ENCODE measurements at regions not wholly inside any gene's neighbourhood (a gene's known extent, or its start where the extent isn't known, plus 50 kb on each side); places are given as distances from the start of the nearest gene placed in this dataset.
A peak's percentile ranks its signal among the peaks of the same experiment; 100 is the strongest.

GRCh38 chr5:167869125-167869524 is 422.3 kb upstream of the WWC1 start:
- Histone ChIP-seq H3K9me3 (ENCODE audit: control insufficient read depth in 1 of 2, low read length in 2 of 2) (no peaks in the 10 kb centered on the region), H3K4me3 (ENCODE audit: low read length in 2 of 2) (no peak overlapping the region), H3K36me3 (ENCODE audit: insufficient read depth, low read length) (no peaks in the 10 kb centered on the region), H3K27me3 (ENCODE audit: insufficient read depth, low read length) (no peaks in the 10 kb centered on the region), H3K27ac (ENCODE audit: low read depth, low read length) (no peak overlapping the region), H3K4me1 (ENCODE audit: insufficient read depth, low read length) (no peaks in the 10 kb centered on the region)
- ChIA-PET CTCF (ENCODE audit: partially characterized antibody) (no interaction called here), POLR2A (ENCODE audit: partially characterized antibody) (no interaction called here)
- Mint-ChIP-seq H3K9me3 (peaks cover 0 to 9% (median 2%) of the 10 kb centered on the region in 8 donors), H3K4me1 (no peaks in the 10 kb centered on the region), H3K4me3 (no peak overlapping the region), H3K27me3 (no peaks in the 10 kb centered on the region), H3K27ac (no peak overlapping the region), H3K36me3 (no peaks in the 10 kb centered on the region)
- no peak for DNase-seq
- intact Hi-C loops (cut with micrococcal nuclease), result no loop called here

GRCh38 chr5:167870055-167870454 is 421.4 kb upstream of the WWC1 start:
- POLR2A ChIA-PET (ENCODE audit: partially characterized antibody), result no interaction called here
- H3K27ac Mint-ChIP-seq, result no peak overlapping the region
- no peak overlapping the region for H3K4me3 Mint-ChIP-seq

GRCh38 chr5:167871091-167871490 is 420.4 kb upstream of the WWC1 start:
- no peaks in the 10 kb centered on the region for H3K9me3 ChIP-seq (ENCODE audit: control insufficient read depth in 1 of 2, low read length in 2 of 2)
- no peak overlapping the region for H3K27ac ChIP-seq (ENCODE audit: low read depth, low read length)
- H3K4me1 ChIP-seq (ENCODE audit: insufficient read depth, low read length), result no peaks in the 10 kb centered on the region
- Mint-ChIP-seq H3K9me3 (peaks cover 0 to 6% (median 2%) of the 10 kb centered on the region in 8 donors), H3K4me1 (no peaks in the 10 kb centered on the region), H3K27me3 (no peaks in the 10 kb centered on the region), H3K4me3 (no peak overlapping the region), H3K36me3 (no peaks in the 10 kb centered on the region), H3K27ac (no peak overlapping the region)
- POLR2A ChIA-PET (ENCODE audit: partially characterized antibody), result no interaction called here
- H3K36me3 ChIP-seq (ENCODE audit: insufficient read depth, low read length), result no peaks in the 10 kb centered on the region
- DNase-seq, result no peak
- CTCF ChIA-PET (ENCODE audit: partially characterized antibody), result no interaction called here
- H3K27me3 ChIP-seq (ENCODE audit: insufficient read depth, low read length), result no peaks in the 10 kb centered on the region
- intact Hi-C loops (cut with micrococcal nuclease), result no loop called here
- H3K4me3 ChIP-seq (ENCODE audit: low read length in 2 of 2), result no peak overlapping the region

More at GRCh38 chr5:167870055-167870454, 421.4 kb upstream of the WWC1 start:
- CTCF ChIA-PET (ENCODE audit: partially characterized antibody), result no interaction called here
- peaks cover 0 to 6% (median 2%) of the 10 kb centered on the region in 8 donors for H3K9me3 Mint-ChIP-seq
- Histone ChIP-seq H3K27ac (ENCODE audit: low read depth, low read length) (no peak overlapping the region), H3K36me3 (ENCODE audit: insufficient read depth, low read length) (no peaks in the 10 kb centered on the region), H3K4me1 (ENCODE audit: insufficient read depth, low read length) (no peaks in the 10 kb centered on the region), H3K9me3 (ENCODE audit: control insufficient read depth in 1 of 2, low read length in 2 of 2) (no peaks in the 10 kb centered on the region), H3K4me3 (ENCODE audit: low read length in 2 of 2) (no peak overlapping the region), H3K27me3 (ENCODE audit: insufficient read depth, low read length) (no peaks in the 10 kb centered on the region)
- intact Hi-C loops (cut with micrococcal nuclease), result no loop called here
- H3K36me3 Mint-ChIP-seq, result no peaks in the 10 kb centered on the region
- H3K27me3 Mint-ChIP-seq, result no peaks in the 10 kb centered on the region
- no peaks in the 10 kb centered on the region for H3K4me1 Mint-ChIP-seq
- DNase-seq, result no peak

- Mint-ChIP-seq H3K27ac (no peak overlapping the region), H3K36me3 (no peaks in the 10 kb centered on the region), H3K4me3 (no peak overlapping the region), H3K27me3 (no peaks in the 10 kb centered on the region), H3K9me3 (peaks cover 0 to 6% (median 1%) of the 10 kb centered on the region in 8 donors), H3K4me1 (no peaks in the 10 kb centered on the region)
- no peaks in the 10 kb centered on the region for H3K27me3 ChIP-seq (ENCODE audit: insufficient read depth, low read length)
- intact Hi-C loops (cut with micrococcal nuclease), result no loop called here
- H3K27ac ChIP-seq (ENCODE audit: low read depth, low read length), result no peak overlapping the region
- CTCF ChIA-PET (ENCODE audit: partially characterized antibody), result no interaction called here
- POLR2A ChIA-PET (ENCODE audit: partially characterized antibody), result no interaction called here
- no peak for DNase-seq
- H3K4me3 ChIP-seq (ENCODE audit: low read length in 2 of 2), result no peak overlapping the region
- no peaks in the 10 kb centered on the region for H3K4me1 ChIP-seq (ENCODE audit: insufficient read depth, low read length)
- H3K9me3 ChIP-seq (ENCODE audit: control insufficient read depth in 1 of 2, low read length in 2 of 2), result no peaks in the 10 kb centered on the region
- no peaks in the 10 kb centered on the region for H3K36me3 ChIP-seq (ENCODE audit: insufficient read depth, low read length)
Measured at GRCh38 chr5:167872791-167873190, 418.7 kb upstream of the WWC1 start.

- Histone ChIP-seq H3K27me3 (ENCODE audit: insufficient read depth, low read length) (no peaks in the 10 kb centered on the region), H3K36me3 (ENCODE audit: insufficient read depth, low read length) (no peaks in the 10 kb centered on the region), H3K4me3 (ENCODE audit: low read length in 2 of 2) (no peak overlapping the region), H3K4me1 (ENCODE audit: insufficient read depth, low read length) (no peaks in the 10 kb centered on the region), H3K9me3 (ENCODE audit: control insufficient read depth in 1 of 2, low read length in 2 of 2) (no peaks in the 10 kb centered on the region), H3K27ac (ENCODE audit: low read depth, low read length) (no peak overlapping the region)
- Mint-ChIP-seq H3K4me1 (no peaks in the 10 kb centered on the region), H3K27me3 (peaks cover 0 to 2% of the 10 kb centered on the region in 2 donors), H3K9me3 (peaks cover 0 to 10% (median 1%) of the 10 kb centered on the region in 8 donors), H3K27ac (no peak overlapping the region), H3K36me3 (no peaks in the 10 kb centered on the region), H3K4me3 (no peak overlapping the region)
- ChIA-PET CTCF (ENCODE audit: partially characterized antibody) (no interaction called here), POLR2A (ENCODE audit: partially characterized antibody) (no interaction called here)
- no peak for DNase-seq
- intact Hi-C loops (cut with micrococcal nuclease), result no loop called here
Measured at GRCh38 chr5:167877114-167877722, 414.2 kb upstream of the WWC1 start.

- no peak for DNase-seq
- peaks cover 0 to 10% (median 3%) of the 10 kb centered on the region in 8 donors for H3K9me3 Mint-ChIP-seq
- no peaks in the 10 kb centered on the region for H3K27me3 ChIP-seq (ENCODE audit: insufficient read depth, low read length)
- no peaks in the 10 kb centered on the region for H3K4me1 ChIP-seq (ENCODE audit: insufficient read depth, low read length)
- H3K4me3 Mint-ChIP-seq, result no peak overlapping the region
- CTCF ChIA-PET (ENCODE audit: partially characterized antibody), result no interaction called here
- H3K27ac Mint-ChIP-seq, result no peak overlapping the region
- no peaks in the 10 kb centered on the region for H3K4me1 Mint-ChIP-seq
- H3K4me3 ChIP-seq (ENCODE audit: low read length in 2 of 2), result no peak overlapping the region
- intact Hi-C loops (cut with micrococcal nuclease), result no loop called here
- H3K36me3 ChIP-seq (ENCODE audit: insufficient read depth, low read length), result no peaks in the 10 kb centered on the region
- peaks cover 0 to 1% of the 10 kb centered on the region in 2 donors for H3K9me3 ChIP-seq (ENCODE audit: control insufficient read depth in 1 of 2, low read length in 2 of 2)
- no peaks in the 10 kb centered on the region for H3K36me3 Mint-ChIP-seq
- POLR2A ChIA-PET (ENCODE audit: partially characterized antibody), result no interaction called here
- peaks cover 0 to 2% of the 10 kb centered on the region in 2 donors for H3K27me3 Mint-ChIP-seq
- no peak overlapping the region for H3K27ac ChIP-seq (ENCODE audit: low read depth, low read length)
Measured at GRCh38 chr5:167877924-167878323, 413.5 kb upstream of the WWC1 start.

- Mint-ChIP-seq H3K36me3 (no peaks in the 10 kb centered on the region), H3K27ac (no peak overlapping the region), H3K4me3 (no peak overlapping the region), H3K4me1 (no peaks in the 10 kb centered on the region), H3K9me3 (peaks cover 0 to 9% (median 2%) of the 10 kb centered on the region in 8 donors), H3K27me3 (peaks cover 0 to 2% of the 10 kb centered on the region in 2 donors)
- Histone ChIP-seq H3K4me1 (ENCODE audit: insufficient read depth, low read length) (no peaks in the 10 kb centered on the region), H3K27ac (ENCODE audit: low read depth, low read length) (no peak overlapping the region), H3K36me3 (ENCODE audit: insufficient read depth, low read length) (no peaks in the 10 kb centered on the region), H3K9me3 (ENCODE audit: control insufficient read depth in 1 of 2, low read length in 2 of 2) (peaks cover 0 to 3% of the 10 kb centered on the region in 2 donors), H3K27me3 (ENCODE audit: insufficient read depth, low read length) (no peaks in the 10 kb centered on the region), H3K4me3 (ENCODE audit: low read length in 2 of 2) (no peak overlapping the region)
- intact Hi-C loops (cut with micrococcal nuclease), result no loop called here
- ChIA-PET POLR2A (ENCODE audit: partially characterized antibody) (no interaction called here), CTCF (ENCODE audit: partially characterized antibody) (no interaction called here)
- DNase-seq, result no peak
Measured at GRCh38 chr5:167880420-167880819, 411.0 kb upstream of the WWC1 start.

- Mint-ChIP-seq H3K27me3 (peaks cover 0 to 2% of the 10 kb centered on the region in 2 donors), H3K4me1 (no peaks in the 10 kb centered on the region), H3K4me3 (peak overlapping the region in 1 of 8 donors; percentile 4), H3K36me3 (no peaks in the 10 kb centered on the region), H3K27ac (no peak overlapping the region), H3K9me3 (peaks cover 0 to 8% (median 2%) of the 10 kb centered on the region in 8 donors)
- Histone ChIP-seq H3K9me3 (ENCODE audit: control insufficient read depth in 1 of 2, low read length in 2 of 2) (peaks cover 0 to 3% of the 10 kb centered on the region in 2 donors), H3K36me3 (ENCODE audit: insufficient read depth, low read length) (no peaks in the 10 kb centered on the region), H3K4me1 (ENCODE audit: insufficient read depth, low read length) (no peaks in the 10 kb centered on the region), H3K27me3 (ENCODE audit: insufficient read depth, low read length) (no peaks in the 10 kb centered on the region), H3K4me3 (ENCODE audit: low read length in 2 of 2) (no peak overlapping the region), H3K27ac (ENCODE audit: low read depth, low read length) (no peak overlapping the region)
- intact Hi-C loops (cut with micrococcal nuclease), result no loop called here
- POLR2A ChIA-PET (ENCODE audit: partially characterized antibody), result no interaction called here
- DNase-seq, result no peak
- CTCF ChIA-PET (ENCODE audit: partially characterized antibody), result no interaction called here
Measured at GRCh38 chr5:167881041-167881440, 410.4 kb upstream of the WWC1 start.

Measured in CD4-positive, alpha-beta memory T cell (primary cell).